GM08714 (cell line): ENCODE measurements at regions not wholly inside any gene's neighbourhood (a gene's known extent, or its start where the extent isn't known, plus 50 kb on each side); places are given as distances from the start of the nearest gene placed in this dataset.

Source experiments
- H3K4me3 ChIP-seq: fragments of 200-500 bp; sonication (Bioruptor generic); 2 replicates; pipeline ENCODE4 v1.5.1; 2014; ENCODE audit warnings: mild to moderate bottlenecking, low read length, inconsistent platforms
- ZNF274 ChIP-seq: IDR thresholded peaks from 2 replicates; pipeline ENCODE4 v1.6.1; 2012; ENCODE audit warnings: mild to moderate bottlenecking, low read depth, low read length

DNA sequence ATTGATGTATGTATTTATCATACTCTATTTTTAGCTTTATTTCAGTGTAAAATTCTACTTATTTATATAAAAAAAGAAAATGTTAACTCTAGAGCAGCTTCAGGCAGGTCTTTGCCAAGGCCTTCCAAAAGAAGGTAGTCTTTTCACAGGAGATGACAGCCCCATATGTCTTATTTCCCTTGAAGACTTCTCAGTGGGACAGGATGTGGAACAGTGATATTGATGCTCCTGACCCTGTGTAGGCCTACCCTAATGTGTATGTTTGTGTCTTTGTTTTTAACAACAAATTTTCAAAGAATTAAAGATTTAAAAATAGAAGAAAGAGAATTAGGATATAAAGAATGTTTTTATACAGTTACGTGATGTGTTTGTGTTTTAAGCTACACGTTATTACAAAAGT, 1593.6 kb downstream of the AMY1C start:
- H3K4me3 ChIP-seq = no peak overlapping the region
- TF ChIP-seq ZNF274 = no peak

DNA sequence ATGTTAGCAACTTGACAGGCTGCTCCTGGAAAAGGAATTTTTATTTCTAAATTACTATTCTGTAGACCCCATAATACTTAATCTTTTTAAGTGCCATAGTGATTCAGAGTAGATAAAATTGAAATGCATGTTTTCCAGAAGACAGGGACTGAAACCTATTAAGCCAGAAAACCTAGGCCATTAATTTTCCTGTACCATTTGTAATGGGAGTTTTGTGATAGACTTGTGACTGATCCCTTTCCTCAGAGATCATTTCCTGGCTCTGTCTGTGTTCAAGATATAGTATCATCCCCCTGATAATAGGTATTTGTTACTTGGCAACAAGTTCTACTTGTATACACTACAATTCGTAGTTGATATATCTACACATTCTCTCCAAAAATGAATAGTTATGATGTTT, 1609.8 kb downstream of the AMY1C start:
- no peak overlapping the region for H3K4me3 ChIP-seq
- TF ChIP-seq ZNF274 = no peak

DNA sequence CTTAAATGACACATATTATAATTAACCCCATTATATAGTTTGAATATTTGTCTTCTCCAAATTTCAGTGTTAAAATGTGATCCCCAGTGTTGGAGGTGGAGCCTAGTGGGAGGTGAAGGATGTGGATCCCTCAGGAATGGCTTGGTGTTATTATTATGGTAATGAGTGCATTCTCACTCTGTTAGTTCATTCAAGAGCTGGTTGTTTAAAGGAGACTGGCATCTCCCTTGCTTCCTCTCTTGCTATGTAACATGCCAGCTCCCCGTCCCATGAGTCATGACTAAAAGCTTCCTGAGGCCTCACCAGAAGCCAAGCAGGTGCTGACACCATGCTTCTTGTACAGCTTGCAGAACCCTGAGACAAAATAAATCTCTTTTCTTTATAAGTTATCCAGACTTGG, 1612.7 kb downstream of the AMY1C start:
- H3K4me3 ChIP-seq = no peak overlapping the region
- TF ChIP-seq ZNF274 = no peak

DNA sequence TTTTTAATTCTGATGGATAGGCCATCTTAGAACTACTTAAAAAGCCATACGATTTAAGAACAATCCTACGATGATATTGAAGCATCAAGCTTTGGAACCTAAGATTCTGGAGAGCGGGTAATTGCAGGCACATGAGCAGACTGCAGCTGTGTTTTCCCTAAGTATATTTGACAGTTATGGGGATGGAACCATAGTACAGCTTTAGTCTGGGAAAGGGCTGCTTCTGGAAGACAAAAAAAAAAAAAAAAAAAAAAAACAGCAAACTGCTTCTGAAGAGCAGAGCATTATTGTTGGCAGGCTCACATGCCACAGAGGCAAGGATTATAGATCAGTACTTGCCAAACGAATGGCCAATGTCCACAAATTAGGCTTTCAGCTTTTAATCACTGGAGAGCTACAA, 1618.7 kb downstream of the AMY1C start:
- TF ChIP-seq ZNF274 = no peak
- no peak overlapping the region for H3K4me3 ChIP-seq

- no peak overlapping the region for H3K4me3 ChIP-seq
- no peak for TF ChIP-seq ZNF274
These were observed 1624.0 kb downstream of the AMY1C start for GRCh38 chr1:105373681-105374080.

DNA sequence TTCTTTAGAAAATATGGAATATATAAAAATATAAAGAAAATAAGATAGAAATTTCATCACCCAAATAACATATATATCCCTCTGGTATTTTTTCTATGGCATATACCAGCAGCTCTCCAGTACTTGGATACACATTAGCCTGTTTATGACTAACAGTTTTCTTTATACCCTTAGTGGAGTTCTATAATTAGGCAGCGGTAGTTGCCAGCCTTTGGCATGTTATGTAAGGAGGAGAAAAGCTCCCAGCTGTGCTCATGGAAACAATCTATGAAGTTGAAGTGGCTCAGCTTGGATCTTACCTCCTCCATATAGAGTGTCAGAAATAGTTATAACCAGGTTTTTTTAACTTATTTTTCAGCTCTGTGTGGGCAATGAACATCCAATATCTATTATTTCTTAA, 1636.8 kb downstream of the AMY1C start:
- H3K4me3 ChIP-seq = no peak overlapping the region
- no peak for TF ChIP-seq ZNF274

- no peak for TF ChIP-seq ZNF274
These were observed 1646.3 kb downstream of the AMY1C start for GRCh38 chr1:105396001-105396400.

DNA sequence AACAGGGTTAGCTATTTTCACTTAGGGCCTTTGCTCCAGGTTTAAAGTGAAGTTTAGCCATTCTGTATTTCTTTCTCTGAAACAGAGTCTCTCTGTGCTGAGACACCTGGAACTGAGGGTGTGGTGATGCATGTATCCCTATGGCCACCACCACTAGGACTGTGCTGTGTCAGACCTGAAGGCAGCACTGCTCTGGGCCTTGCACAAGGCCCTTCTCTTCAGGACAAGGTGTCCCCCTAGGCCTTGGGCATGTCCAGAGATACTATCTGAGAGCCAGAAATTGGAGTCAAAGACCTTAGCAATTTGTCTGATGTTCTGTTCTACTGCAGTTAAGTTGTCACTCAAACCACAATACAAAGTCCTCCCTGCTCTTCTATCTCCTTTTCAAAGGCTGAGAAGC, 1649.2 kb downstream of the AMY1C start:
- no peak for TF ChIP-seq ZNF274
- no peak overlapping the region for H3K4me3 ChIP-seq

More at GRCh38 chr1:105396001-105396400, 1646.3 kb downstream of the AMY1C start:
- no peak overlapping the region for H3K4me3 ChIP-seq

- TF ChIP-seq ZNF274 = no peak
- H3K4me3 ChIP-seq = no peak overlapping the region
These were observed 1650.0 kb downstream of the AMY1C start for GRCh38 chr1:105399716-105400115.

GRCh38 chr1:105416261-105416660, 1640.2 kb upstream of the PRMT6 start:
- no peak for TF ChIP-seq ZNF274
- H3K4me3 ChIP-seq = no peak overlapping the region

GRCh38 chr1:105419030-105419429, 1637.4 kb upstream of the PRMT6 start:
- TF ChIP-seq ZNF274 = no peak
- H3K4me3 ChIP-seq = no peak overlapping the region

DNA sequence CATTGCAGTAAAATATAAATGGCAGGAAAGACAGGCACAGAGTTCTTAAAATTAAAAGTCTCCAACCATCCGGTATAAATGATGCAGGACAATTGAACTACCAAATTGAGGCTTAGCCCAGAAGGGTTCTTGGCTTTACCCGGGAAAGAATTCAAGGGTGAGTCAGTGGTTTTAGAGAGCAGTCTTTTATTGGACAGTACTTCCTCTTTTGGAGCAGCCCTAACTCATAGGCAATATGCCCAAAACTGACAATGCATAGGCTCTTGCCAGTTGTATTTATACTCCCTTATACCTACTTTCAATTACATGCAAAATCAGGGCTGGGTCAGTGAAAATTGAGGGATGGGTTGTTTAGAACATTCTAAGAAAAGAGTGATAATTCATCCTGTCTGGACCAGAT, 1628.9 kb upstream of the PRMT6 start:
- no peak overlapping the region for H3K4me3 ChIP-seq
- TF ChIP-seq ZNF274 = no peak

DNA sequence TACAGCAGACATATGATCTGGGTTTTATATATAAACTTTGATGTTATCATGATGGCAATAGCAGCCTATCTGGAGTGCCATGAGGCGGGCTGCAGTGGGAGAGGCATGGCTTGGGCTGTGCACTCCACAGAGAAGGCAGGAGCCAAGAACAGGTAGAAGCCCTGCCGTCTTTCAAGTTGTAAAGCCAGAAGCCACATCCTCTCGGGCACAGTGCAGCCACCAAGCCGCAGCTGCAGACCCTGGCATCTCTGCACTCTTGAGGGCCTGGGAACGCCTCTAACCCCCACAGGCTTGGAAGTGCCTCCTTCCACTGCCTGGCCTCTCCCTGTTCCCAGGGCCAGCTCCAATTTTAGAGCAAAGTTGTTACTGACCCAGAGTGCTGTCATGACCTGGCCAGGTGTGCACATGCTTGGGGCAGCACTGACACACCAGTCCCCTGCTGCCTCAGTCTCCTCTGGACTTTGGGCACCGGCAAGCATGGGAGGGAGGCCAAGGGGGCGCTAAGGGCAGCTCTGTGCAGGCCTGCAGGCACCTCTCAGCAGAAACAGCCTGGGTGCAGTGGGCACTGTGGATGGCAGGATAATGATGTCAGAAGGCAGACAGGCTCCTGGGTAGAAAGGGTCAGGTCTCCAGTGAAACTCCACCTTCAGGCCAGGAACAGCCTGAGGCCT, 1619.8 kb upstream of the PRMT6 start:
- H3K4me3 ChIP-seq = no peak overlapping the region
- TF ChIP-seq ZNF274 = no peak

DNA sequence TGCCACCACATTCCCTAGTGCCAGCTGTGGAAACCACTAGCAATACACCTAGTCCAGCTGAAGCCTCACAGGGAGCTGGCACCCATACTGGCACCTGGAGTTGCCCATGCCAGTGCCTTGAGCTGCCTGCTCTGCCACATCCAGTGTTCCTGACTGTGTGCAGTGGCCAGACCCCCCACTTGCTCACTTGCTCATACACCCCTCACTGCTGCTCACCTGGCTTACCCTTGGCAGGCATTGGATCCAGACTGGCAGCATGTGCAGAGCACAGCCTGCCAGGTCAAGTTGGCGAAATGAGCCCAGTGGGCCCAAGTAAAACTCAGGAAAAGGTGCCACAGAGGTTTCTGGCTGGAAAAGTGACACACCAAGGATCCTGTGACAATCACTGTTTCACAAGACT, 1618.6 kb upstream of the PRMT6 start:
- no peak overlapping the region for H3K4me3 ChIP-seq
- no peak for TF ChIP-seq ZNF274

DNA sequence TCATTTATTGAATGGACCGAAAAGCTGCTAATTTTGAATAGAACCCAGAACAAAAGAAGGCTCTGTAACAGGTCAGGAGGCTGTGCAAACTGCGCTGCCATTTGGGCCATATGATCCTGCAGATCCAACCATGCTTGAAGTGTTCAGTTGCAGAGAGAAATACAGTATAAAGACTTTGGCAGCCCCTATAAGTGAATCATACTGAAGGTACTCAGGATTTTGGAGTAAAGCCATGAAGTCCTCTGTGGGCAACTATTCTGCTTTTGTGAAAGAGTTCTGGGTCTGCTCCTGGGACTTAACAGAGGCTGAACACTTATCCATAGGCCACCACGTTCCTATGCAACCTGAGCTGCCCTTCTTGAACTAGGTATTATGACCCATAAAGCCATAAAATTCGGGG, 1613.6 kb upstream of the PRMT6 start:
- H3K4me3 ChIP-seq = no peak overlapping the region
- TF ChIP-seq ZNF274 = no peak

DNA sequence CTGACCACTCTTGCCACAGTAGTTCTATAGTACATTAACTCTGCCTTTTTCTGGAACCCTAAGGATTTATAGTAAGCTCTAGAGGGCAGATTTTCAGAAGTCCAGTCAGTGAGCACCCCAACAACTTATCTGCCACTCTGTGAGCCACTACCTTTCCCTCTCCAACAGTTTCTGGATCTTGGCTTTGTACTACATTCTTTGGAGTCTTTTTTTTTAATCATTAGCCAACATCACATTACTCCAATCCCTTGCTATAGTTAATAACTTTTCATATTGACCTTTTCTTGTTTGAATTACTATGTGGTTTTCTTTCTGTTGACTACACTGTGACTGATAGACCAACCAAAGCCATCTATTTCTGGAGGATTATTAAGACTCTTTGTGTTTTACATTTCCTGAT, 1596.7 kb upstream of the PRMT6 start:
- TF ChIP-seq ZNF274 = no peak
- H3K4me3 ChIP-seq = no peak overlapping the region
